ENCODE measurements at regions not wholly inside any gene's neighbourhood (a gene's known extent, or its start where the extent isn't known, plus 50 kb on each side); places are given as distances from the start of the nearest gene placed in this dataset.
A peak's percentile ranks its signal among the peaks of the same experiment; 100 is the strongest.
"Not testable (repeated sequence)": the region's sequence is repeated elsewhere in the genome, so short reads cannot be mapped to it uniquely, and the experiment has no call there.

- Histone ChIP-seq H3K4me1 (ENCODE audit: control insufficient read depth, insufficient read depth, low read length) (no peaks in the 10 kb centered on the region), H3K27ac (ENCODE audit: low read depth, low read length) (no peak overlapping the region), H3K36me3 (ENCODE audit: control insufficient read depth, insufficient read depth, low read length) (no peaks in the 10 kb centered on the region), H3K9me3 (ENCODE audit: control insufficient read depth, insufficient read depth, low read length) (no peaks in the 10 kb centered on the region), H3K4me3 (ENCODE audit: low read depth, low read length) (no peak overlapping the region), H3K27me3 (ENCODE audit: control insufficient read depth, insufficient read depth, low read length) (no peaks in the 10 kb centered on the region)
- no CpG with 5 or more reads among the region's 1 CpG for WGBS (ENCODE audit: insufficient coverage)
- DNase-seq (ENCODE audit: low read depth in 4 of 6, low spot score in 6 of 6), result peak in 1 of 6 donors; percentile 2
Measured at GRCh38 chr2:14480906-14481305, 151.6 kb upstream of the LRATD1 start.

GRCh38 chr2:14492920-14493503 is 139.5 kb upstream of the LRATD1 start:
- no peaks in the 10 kb centered on the region for H3K36me3 ChIP-seq (ENCODE audit: control insufficient read depth, insufficient read depth, low read length)
- no CpG with 5 or more reads among the region's 3 CpGs for WGBS (ENCODE audit: insufficient coverage)
- peak in 2 of 6 donors; percentile 39 to 69 for DNase-seq (ENCODE audit: low read depth in 4 of 6, low spot score in 6 of 6)
- no peaks in the 10 kb centered on the region for H3K4me1 ChIP-seq (ENCODE audit: control insufficient read depth, insufficient read depth, low read length)
- H3K4me3 ChIP-seq (ENCODE audit: low read depth, low read length), result no peak overlapping the region
- H3K27ac ChIP-seq (ENCODE audit: low read depth, low read length), result no peak overlapping the region
- no peaks in the 10 kb centered on the region for H3K9me3 ChIP-seq (ENCODE audit: control insufficient read depth, insufficient read depth, low read length)
- H3K27me3 ChIP-seq (ENCODE audit: control insufficient read depth, insufficient read depth, low read length), result no peaks in the 10 kb centered on the region

GRCh38 chr2:14494759-14495158 is 137.8 kb upstream of the LRATD1 start:
- H3K4me3 ChIP-seq (ENCODE audit: low read depth, low read length), result no peak overlapping the region
- no CpG with 5 or more reads among the region's 1 CpG for WGBS (ENCODE audit: insufficient coverage)
- DNase-seq (ENCODE audit: low read depth in 4 of 6, low spot score in 6 of 6), result no peak
- H3K27ac ChIP-seq (ENCODE audit: low read depth, low read length), result no peak overlapping the region
- H3K9me3 ChIP-seq (ENCODE audit: control insufficient read depth, insufficient read depth, low read length), result no peaks in the 10 kb centered on the region
- no peaks in the 10 kb centered on the region for H3K36me3 ChIP-seq (ENCODE audit: control insufficient read depth, insufficient read depth, low read length)
- no peaks in the 10 kb centered on the region for H3K4me1 ChIP-seq (ENCODE audit: control insufficient read depth, insufficient read depth, low read length)
- no peaks in the 10 kb centered on the region for H3K27me3 ChIP-seq (ENCODE audit: control insufficient read depth, insufficient read depth, low read length)

GRCh38 chr2:14501061-14501460 is 131.5 kb upstream of the LRATD1 start:
- H3K9me3 ChIP-seq (ENCODE audit: control insufficient read depth, insufficient read depth, low read length), result no peaks in the 10 kb centered on the region
- H3K27ac ChIP-seq (ENCODE audit: low read depth, low read length), result no peak overlapping the region
- H3K36me3 ChIP-seq (ENCODE audit: control insufficient read depth, insufficient read depth, low read length), result no peaks in the 10 kb centered on the region
- no peak for DNase-seq (ENCODE audit: low read depth in 4 of 6, low spot score in 6 of 6)
- no peaks in the 10 kb centered on the region for H3K4me1 ChIP-seq (ENCODE audit: control insufficient read depth, insufficient read depth, low read length)
- no peaks in the 10 kb centered on the region for H3K27me3 ChIP-seq (ENCODE audit: control insufficient read depth, insufficient read depth, low read length)
- WGBS (ENCODE audit: insufficient coverage), result no CpG with 5 or more reads among the region's 6 CpGs
- H3K4me3 ChIP-seq (ENCODE audit: low read depth, low read length), result no peak overlapping the region

- not testable (repeated sequence) for H3K9me3 ChIP-seq (ENCODE audit: control insufficient read depth, insufficient read depth, low read length); H3K27ac ChIP-seq (ENCODE audit: low read depth, low read length); DNase-seq (ENCODE audit: low read depth in 4 of 6, low spot score in 6 of 6); H3K4me1 ChIP-seq (ENCODE audit: control insufficient read depth, insufficient read depth, low read length); H3K36me3 ChIP-seq (ENCODE audit: control insufficient read depth, insufficient read depth, low read length); H3K4me3 ChIP-seq (ENCODE audit: low read depth, low read length); H3K27me3 ChIP-seq (ENCODE audit: control insufficient read depth, insufficient read depth, low read length)
- WGBS (ENCODE audit: insufficient coverage), result 99% methylated on average over 8 of the region's 12 CpGs
Measured at GRCh38 chr2:14506955-14507354, 125.6 kb upstream of the LRATD1 start.

- DNase-seq (ENCODE audit: low read depth in 4 of 6, low spot score in 6 of 6), result no peak
- Histone ChIP-seq H3K27me3 (ENCODE audit: control insufficient read depth, insufficient read depth, low read length) (no peaks in the 10 kb centered on the region), H3K4me1 (ENCODE audit: control insufficient read depth, insufficient read depth, low read length) (no peaks in the 10 kb centered on the region), H3K27ac (ENCODE audit: low read depth, low read length) (no peak overlapping the region), H3K4me3 (ENCODE audit: low read depth, low read length) (no peak overlapping the region), H3K36me3 (ENCODE audit: control insufficient read depth, insufficient read depth, low read length) (no peaks in the 10 kb centered on the region), H3K9me3 (ENCODE audit: control insufficient read depth, insufficient read depth, low read length) (no peaks in the 10 kb centered on the region)
- WGBS (ENCODE audit: insufficient coverage), result no CpG with 5 or more reads among the region's 4 CpGs
Measured at GRCh38 chr2:14511541-14511940, 121.0 kb upstream of the LRATD1 start.

- peak overlapping the region; percentile 2 for H3K27ac ChIP-seq (ENCODE audit: low read depth, low read length)
- H3K9me3 ChIP-seq (ENCODE audit: control insufficient read depth, insufficient read depth, low read length), result no peaks in the 10 kb centered on the region
Measured at GRCh38 chr2:14513903-14514302, 118.6 kb upstream of the LRATD1 start.

GRCh38 chr2:14516844-14517243 is 115.7 kb upstream of the LRATD1 start:
- no peaks in the 10 kb centered on the region for H3K9me3 ChIP-seq (ENCODE audit: control insufficient read depth, insufficient read depth, low read length)
- no peaks in the 10 kb centered on the region for H3K36me3 ChIP-seq (ENCODE audit: control insufficient read depth, insufficient read depth, low read length)
- no peaks in the 10 kb centered on the region for H3K27me3 ChIP-seq (ENCODE audit: control insufficient read depth, insufficient read depth, low read length)
- no peaks in the 10 kb centered on the region for H3K4me1 ChIP-seq (ENCODE audit: control insufficient read depth, insufficient read depth, low read length)
- WGBS (ENCODE audit: insufficient coverage), result 100% methylated on average over 1 of the region's 1 CpG
- no peak for DNase-seq (ENCODE audit: low read depth in 4 of 6, low spot score in 6 of 6)
- no peak overlapping the region for H3K4me3 ChIP-seq (ENCODE audit: low read depth, low read length)
- no peak overlapping the region for H3K27ac ChIP-seq (ENCODE audit: low read depth, low read length)

More at GRCh38 chr2:14513903-14514302, 118.6 kb upstream of the LRATD1 start:
- Histone ChIP-seq H3K4me1 (ENCODE audit: control insufficient read depth, insufficient read depth, low read length) (no peaks in the 10 kb centered on the region), H3K4me3 (ENCODE audit: low read depth, low read length) (no peak overlapping the region), H3K27me3 (ENCODE audit: control insufficient read depth, insufficient read depth, low read length) (no peaks in the 10 kb centered on the region), H3K36me3 (ENCODE audit: control insufficient read depth, insufficient read depth, low read length) (no peaks in the 10 kb centered on the region)
- 17% methylated on average over 1 of the region's 1 CpG for WGBS (ENCODE audit: insufficient coverage)
- peak in 2 of 6 donors; percentile 9 to 46 for DNase-seq (ENCODE audit: low read depth in 4 of 6, low spot score in 6 of 6)

GRCh38 chr2:14517731-14518130 is 114.8 kb upstream of the LRATD1 start:
- no CpG with 5 or more reads among the region's 4 CpGs for WGBS (ENCODE audit: insufficient coverage)
- Histone ChIP-seq H3K36me3 (ENCODE audit: control insufficient read depth, insufficient read depth, low read length) (no peaks in the 10 kb centered on the region), H3K27ac (ENCODE audit: low read depth, low read length) (no peak overlapping the region), H3K27me3 (ENCODE audit: control insufficient read depth, insufficient read depth, low read length) (no peaks in the 10 kb centered on the region), H3K4me3 (ENCODE audit: low read depth, low read length) (no peak overlapping the region), H3K9me3 (ENCODE audit: control insufficient read depth, insufficient read depth, low read length) (no peaks in the 10 kb centered on the region), H3K4me1 (ENCODE audit: control insufficient read depth, insufficient read depth, low read length) (no peaks in the 10 kb centered on the region)
- DNase-seq (ENCODE audit: low read depth in 4 of 6, low spot score in 6 of 6), result no peak

- no peak for DNase-seq (ENCODE audit: low read depth in 4 of 6, low spot score in 6 of 6)
- Histone ChIP-seq H3K27me3 (ENCODE audit: control insufficient read depth, insufficient read depth, low read length) (no peaks in the 10 kb centered on the region), H3K4me1 (ENCODE audit: control insufficient read depth, insufficient read depth, low read length) (no peaks in the 10 kb centered on the region), H3K4me3 (ENCODE audit: low read depth, low read length) (no peak overlapping the region), H3K36me3 (ENCODE audit: control insufficient read depth, insufficient read depth, low read length) (no peaks in the 10 kb centered on the region), H3K9me3 (ENCODE audit: control insufficient read depth, insufficient read depth, low read length) (no peaks in the 10 kb centered on the region), H3K27ac (ENCODE audit: low read depth, low read length) (no peak overlapping the region)
- 94% methylated on average over 6 of the region's 10 CpGs for WGBS (ENCODE audit: insufficient coverage)
Measured at GRCh38 chr2:14520385-14520945, 112.1 kb upstream of the LRATD1 start.

Measured in spinal cord (tissue), 9 donors.